Muscle of back (tissue), 3 donors: ENCODE measurements at regions not wholly inside any gene's neighbourhood (a gene's known extent, or its start where the extent isn't known, plus 50 kb on each side); places are given as distances from the start of the nearest gene placed in this dataset.

ENCODE experiments used
- DNase-seq, 3 donors: peaks; one replicate each; pipeline versions ENCODE4 v3.0.0 to v3.0.0-alpha.2; 2013

GRCh38 chr5:175168882-175169507 lies 275.0 kb downstream of the DRD1 start:
- no peak for DNase-seq

GRCh38 chr5:175166026-175166425 lies 278.0 kb downstream of the DRD1 start:
- no peak for DNase-seq

GRCh38 chr5:175163586-175164275 lies 280.3 kb downstream of the DRD1 start:
- no peak for DNase-seq

- peak in 2 of 3 donors; percentile 4 to 27 for DNase-seq
Observed at GRCh38 chr5:175162036-175162435, 281.9 kb downstream of the DRD1 start.

- no peak for DNase-seq
Observed at GRCh38 chr5:175159956-175160355, 284.0 kb downstream of the DRD1 start.

GRCh38 chr5:175148636-175149172 lies 295.3 kb downstream of the DRD1 start:
- DNase-seq, result no peak

GRCh38 chr5:175146733-175147132 lies 297.2 kb downstream of the DRD1 start:
- DNase-seq, result no peak

- no peak for DNase-seq
Observed at GRCh38 chr5:175141421-175141820, 302.6 kb downstream of the DRD1 start.

GRCh38 chr5:175133185-175133584 lies 310.8 kb downstream of the DRD1 start:
- DNase-seq, result no peak

GRCh38 chr5:175131432-175131831 lies 312.6 kb downstream of the DRD1 start:
- DNase-seq, result no peak

GRCh38 chr5:175129619-175130018 lies 314.4 kb downstream of the DRD1 start:
- DNase-seq, result no peak

GRCh38 chr5:175129121-175129520 lies 314.9 kb downstream of the DRD1 start:
- DNase-seq, result no peak

GRCh38 chr5:175124821-175125220 lies 319.2 kb downstream of the DRD1 start:
- no peak for DNase-seq

GRCh38 chr5:175124251-175124813 lies 319.6 kb downstream of the DRD1 start:
- no peak for DNase-seq

GRCh38 chr5:175123542-175123941 lies 320.4 kb downstream of the DRD1 start:
- DNase-seq, result no peak

- DNase-seq, result no peak
Observed at GRCh38 chr5:175121457-175121856, 322.5 kb downstream of the DRD1 start.

GRCh38 chr5:175120412-175120811 lies 323.6 kb downstream of the DRD1 start:
- DNase-seq, result no peak

- no peak for DNase-seq
Observed at GRCh38 chr5:175118700-175119309, 325.2 kb downstream of the DRD1 start.

GRCh38 chr5:175116466-175117048 lies 327.4 kb downstream of the DRD1 start:
- no peak for DNase-seq

GRCh38 chr5:175115831-175116230 lies 328.2 kb downstream of the DRD1 start:
- DNase-seq, result no peak

GRCh38 chr5:175113947-175114346 lies 330.0 kb downstream of the DRD1 start:
- DNase-seq, result no peak

GRCh38 chr5:175109058-175109755 lies 334.8 kb downstream of the DRD1 start:
- DNase-seq, result no peak
